Neuronal stem cell (in vitro differentiated cells): ENCODE measurements at regions not wholly inside any gene's neighbourhood (a gene's known extent, or its start where the extent isn't known, plus 50 kb on each side); places are given as distances from the start of the nearest gene placed in this dataset.

ENCODE experiments used
- DNase-seq: peaks from one replicate; pipeline ENCODE4 v3.0.0-alpha.2; 2013; ENCODE audit warnings: low spot score
- H2AFZ ChIP-seq: one replicate; pipeline ENCODE4 v1.6.1; 2013; ENCODE audit warnings: mild to moderate bottlenecking, low read length, inconsistent platforms
- H2AK5ac ChIP-seq: 2 replicates; pipeline ENCODE4 v1.6.1; 2013; ENCODE audit warnings: low read depth, mild to moderate bottlenecking, inconsistent platforms, low read length, moderate library complexity, mixed read lengths
- H2BK120ac ChIP-seq: 2 replicates; pipeline ENCODE4 v1.6.1; 2013; ENCODE audit warnings: low read depth, mild to moderate bottlenecking, inconsistent platforms, low read length, moderate library complexity, mixed read lengths
- H2BK12ac ChIP-seq: one replicate; pipeline ENCODE4 v1.6.1; 2013; ENCODE audit warnings: low read length, inconsistent platforms
- H2BK15ac ChIP-seq: 2 replicates; pipeline ENCODE4 v1.6.1; 2013; ENCODE audit warnings: mild to moderate bottlenecking, low read length, inconsistent platforms, mixed read lengths
- H2BK5ac ChIP-seq: one replicate; pipeline ENCODE4 v1.6.1; 2013; ENCODE audit warnings: inconsistent platforms, mild to moderate bottlenecking, low read length, moderate library complexity
- H3K14ac ChIP-seq: one replicate; pipeline ENCODE4 v1.6.1; 2013; ENCODE audit warnings: low read length, inconsistent platforms
- H3K18ac ChIP-seq: 2 replicates; pipeline ENCODE4 v1.6.1; 2013; ENCODE audit warnings: low read length, inconsistent platforms
- H3K23ac ChIP-seq: 2 replicates; pipeline ENCODE4 v1.6.1; 2013; ENCODE audit warnings: low read depth, mild to moderate bottlenecking, mixed read lengths, low read length, inconsistent platforms; ENCODE audit not compliant: poor library complexity
- H3K27ac ChIP-seq: replicated peaks from 3 replicates; pipeline ENCODE4 v1.5.1; 2013; ENCODE audit warnings: low read length, inconsistent platforms
- H3K27me3 ChIP-seq, 3 experiments: 2 replicates each; pipeline ENCODE4 v1.6.1; 2013; ENCODE audit warnings: low read length in 3 of 3, mild to moderate bottlenecking in 2 of 3, inconsistent platforms in 1 of 3, low read depth in 1 of 3, mixed read lengths in 1 of 3, moderate library complexity in 1 of 3; ENCODE audit not compliant: control insufficient read depth in 3 of 3, insufficient read depth in 3 of 3
- H3K36me3 ChIP-seq, 2 donors: replicated peaks in 1 of 2; 2 replicates each; pipeline ENCODE4 v1.6.1; 2013; ENCODE audit warnings: low read length in 2 of 2; ENCODE audit not compliant: control insufficient read depth in 2 of 2, insufficient read depth in 2 of 2
- H3K4ac ChIP-seq: 2 replicates; pipeline ENCODE4 v1.6.1; 2013; ENCODE audit warnings: inconsistent platforms, mild to moderate bottlenecking, low read length, moderate library complexity
- H3K4me1 ChIP-seq, 2 donors: 1 replicate in 1 of 2; 2 replicates in 1 of 2; pipeline ENCODE4 v1.6.1; 2013; ENCODE audit warnings: low read length in 2 of 2, low read depth in 1 of 2; ENCODE audit not compliant: control insufficient read depth in 2 of 2, insufficient read depth in 1 of 2
- H3K4me2 ChIP-seq: one replicate; pipeline ENCODE4 v1.6.1; 2013; ENCODE audit warnings: mild to moderate bottlenecking, low read length, inconsistent platforms; ENCODE audit not compliant: insufficient read depth, poor library complexity, severe bottlenecking
- H3K4me3 ChIP-seq, 2 donors: 2 replicates each; pipeline ENCODE4 v1.5.1; 2013; ENCODE audit warnings: low read length in 2 of 2, mild to moderate bottlenecking in 2 of 2, inconsistent platforms in 1 of 2, moderate library complexity in 1 of 2
- H3K79me1 ChIP-seq: one replicate; pipeline ENCODE4 v1.6.1; 2013; ENCODE audit warnings: low read depth, mild to moderate bottlenecking, inconsistent platforms, low read length, moderate library complexity
- H3K9ac ChIP-seq: one replicate; pipeline ENCODE4 v1.6.1; 2013; ENCODE audit warnings: mild to moderate bottlenecking, low read depth, low read length, inconsistent platforms; ENCODE audit not compliant: poor library complexity
- H3K9me3 ChIP-seq, 2 donors: replicated peaks in 1 of 2; 2 replicates each; pipeline versions ENCODE3 to v1.6.1; 2013; ENCODE audit warnings: low read length in 2 of 2, mild to moderate bottlenecking in 2 of 2, inconsistent platforms in 1 of 2, low read depth in 1 of 2, mixed read lengths in 1 of 2, moderate library complexity in 1 of 2; ENCODE audit not compliant: control insufficient read depth in 2 of 2, insufficient read depth in 1 of 2
- H4K8ac ChIP-seq: one replicate; pipeline ENCODE4 v1.6.1; 2013; ENCODE audit warnings: low read depth, mild to moderate bottlenecking, inconsistent platforms, low read length, moderate library complexity
- H4K91ac ChIP-seq: one replicate; pipeline ENCODE4 v1.6.1; 2013; ENCODE audit warnings: low read length, low read depth, mild to moderate bottlenecking, inconsistent platforms; ENCODE audit not compliant: poor library complexity
- WGBS, 2 donors: extraction: QIAGEN DNeasy Blood & Tissue Kit; methylation state at CpG; one replicate each; pipeline ENCODE4 v1.1.7; 2013; ENCODE audit warnings: missing lambda C conversion rate in 2 of 2, mixed read lengths in 1 of 2; ENCODE audit not compliant: insufficient read length in 2 of 2, insufficient replicate concordance in 1 of 2; ENCODE audit errors: extremely low coverage in 2 of 2; 5-methylcytosine and 5-hydroxymethylcytosine counted together

GRCh38 chr16:59684911-59685310 is 950.8 kb upstream of the GOT2 start:
- H2BK5ac ChIP-seq: no peak overlapping the region
- H2AFZ ChIP-seq: no peak overlapping the region
- H3K79me1 ChIP-seq: no peaks in the 10 kb centered on the region
- no peak overlapping the region for H3K18ac ChIP-seq
- H4K8ac ChIP-seq: no peak overlapping the region
- no peak for DNase-seq
- no peak overlapping the region for H2BK15ac ChIP-seq
- H3K4ac ChIP-seq: no peak overlapping the region
- H3K36me3 ChIP-seq: no peaks in the 10 kb centered on the region
- H3K4me3 ChIP-seq: no peak overlapping the region
- H3K4me1 ChIP-seq: no peaks in the 10 kb centered on the region
- no peak overlapping the region for H3K23ac ChIP-seq
- no peak overlapping the region for H2BK12ac ChIP-seq
- H3K27ac ChIP-seq: no peak overlapping the region
- no peak overlapping the region for H2BK120ac ChIP-seq
- H4K91ac ChIP-seq: no peak overlapping the region
- no peak overlapping the region for H2AK5ac ChIP-seq
- peaks cover 0 to 5% of the 10 kb centered on the region in 2 donors for H3K9me3 ChIP-seq
- H3K27me3 ChIP-seq: no peaks in the 10 kb centered on the region
- no peak overlapping the region for H3K4me2 ChIP-seq
- H3K9ac ChIP-seq: no peak overlapping the region
- H3K14ac ChIP-seq: no peak overlapping the region

DNA sequence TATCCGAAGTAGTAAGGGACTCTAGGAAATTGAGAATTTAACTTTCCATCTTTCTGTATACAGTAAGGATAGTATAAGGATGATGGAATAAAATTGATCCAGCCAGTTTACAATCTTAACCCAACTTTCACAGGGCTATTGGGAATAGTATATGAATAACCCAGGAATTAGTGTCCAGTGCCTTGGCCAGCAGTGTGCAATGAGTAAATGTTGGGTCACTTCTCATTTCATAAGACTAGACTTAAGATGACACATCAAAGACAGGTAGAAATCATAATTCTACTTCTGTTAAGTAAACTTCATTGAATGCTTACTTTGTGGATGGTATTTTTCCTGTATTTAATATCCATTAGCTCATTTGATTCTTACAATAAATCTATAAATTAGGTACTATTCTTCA is 949.6 kb upstream of the GOT2 start:
- Histone ChIP-seq H3K27ac (no peak overlapping the region), H3K79me1 (no peaks in the 10 kb centered on the region), H2BK5ac (no peak overlapping the region), H4K91ac (no peak overlapping the region), H3K23ac (no peak overlapping the region), H4K8ac (no peak overlapping the region), H2AK5ac (no peak overlapping the region), H3K4ac (no peak overlapping the region), H3K9ac (no peak overlapping the region), H2BK12ac (no peak overlapping the region), H3K36me3 (no peaks in the 10 kb centered on the region), H3K9me3 (peaks cover 0 to 5% of the 10 kb centered on the region in 2 donors), H3K4me3 (no peak overlapping the region), H2BK120ac (no peak overlapping the region), H3K27me3 (no peaks in the 10 kb centered on the region), H3K18ac (no peak overlapping the region), H2BK15ac (no peak overlapping the region), H3K14ac (no peak overlapping the region), H3K4me2 (no peak overlapping the region), H2AFZ (no peak overlapping the region), H3K4me1 (no peaks in the 10 kb centered on the region)
- no peak for DNase-seq
- WGBS, 2 donors: no CpG with 5 or more reads among the region's 1 CpG

GRCh38 chr16:59665618-59666220 is 931.6 kb upstream of the GOT2 start:
- H3K14ac ChIP-seq: no peak overlapping the region
- H2BK15ac ChIP-seq: no peak overlapping the region
- no peak overlapping the region for H4K91ac ChIP-seq
- no peak overlapping the region for H2BK12ac ChIP-seq
- no peak overlapping the region for H3K9ac ChIP-seq
- H4K8ac ChIP-seq: no peak overlapping the region
- no peak overlapping the region for H3K18ac ChIP-seq
- H3K4ac ChIP-seq: no peak overlapping the region
- no peaks in the 10 kb centered on the region for H3K27me3 ChIP-seq
- no peak overlapping the region for H3K4me2 ChIP-seq
- no peak overlapping the region for H2AK5ac ChIP-seq
- no peaks in the 10 kb centered on the region for H3K4me1 ChIP-seq
- no CpG with 5 or more reads among the region's 2 CpGs for WGBS, 2 donors
- no peak for DNase-seq
- H3K4me3 ChIP-seq: no peak overlapping the region
- H2BK5ac ChIP-seq: no peak overlapping the region
- H2BK120ac ChIP-seq: no peak overlapping the region
- no peak overlapping the region for H2AFZ ChIP-seq
- H3K23ac ChIP-seq: no peak overlapping the region
- no peaks in the 10 kb centered on the region for H3K9me3 ChIP-seq
- H3K27ac ChIP-seq: no peak overlapping the region
- H3K36me3 ChIP-seq: no peaks in the 10 kb centered on the region
- no peaks in the 10 kb centered on the region for H3K79me1 ChIP-seq

DNA sequence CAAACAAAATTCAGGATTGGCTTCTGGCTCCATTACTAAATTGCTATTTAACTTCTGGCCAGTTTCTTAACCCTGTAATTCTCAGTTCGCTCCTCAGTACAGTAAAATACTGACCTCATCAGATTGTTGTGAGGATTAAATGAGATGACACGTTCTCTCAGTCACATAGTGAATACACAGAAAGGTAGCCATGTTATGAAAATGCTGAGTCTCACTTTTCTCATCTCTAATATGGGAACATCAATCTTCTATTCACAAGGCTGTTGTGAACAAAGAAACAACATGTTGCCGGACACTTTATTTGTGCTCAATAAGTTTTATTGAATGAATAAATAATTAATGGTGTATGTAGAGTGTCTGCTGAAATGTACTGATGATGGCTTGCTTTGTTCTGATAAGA is 924.5 kb upstream of the GOT2 start:
- Histone ChIP-seq H2BK12ac (no peak overlapping the region), H2BK120ac (no peak overlapping the region), H3K79me1 (no peaks in the 10 kb centered on the region), H3K18ac (no peak overlapping the region), H3K4ac (no peak overlapping the region), H2AFZ (no peak overlapping the region), H2AK5ac (no peak overlapping the region), H3K36me3 (no peaks in the 10 kb centered on the region), H3K14ac (no peak overlapping the region), H2BK15ac (no peak overlapping the region), H3K4me2 (no peak overlapping the region), H3K4me3 (no peak overlapping the region), H3K9me3 (no peaks in the 10 kb centered on the region), H4K8ac (no peak overlapping the region), H3K23ac (no peak overlapping the region), H3K27me3 (no peaks in the 10 kb centered on the region), H4K91ac (no peak overlapping the region), H3K4me1 (no peaks in the 10 kb centered on the region), H2BK5ac (no peak overlapping the region), H3K27ac (no peak overlapping the region), H3K9ac (no peak overlapping the region)
- no peak for DNase-seq
- WGBS, 2 donors: no CpG with 5 or more reads among the region's 3 CpGs
